Neuronal stem cell (in vitro differentiated cells): ENCODE measurements at regions not wholly inside any gene's neighbourhood (a gene's known extent, or its start where the extent isn't known, plus 50 kb on each side); places are given as distances from the start of the nearest gene placed in this dataset.

Experiments used
- DNase-seq: peaks from one replicate; pipeline ENCODE4 v3.0.0-alpha.2; 2013; ENCODE audit warnings: low spot score
- H2AFZ ChIP-seq: one replicate; pipeline ENCODE4 v1.6.1; 2013; ENCODE audit warnings: mild to moderate bottlenecking, low read length, inconsistent platforms
- H2AK5ac ChIP-seq: 2 replicates; pipeline ENCODE4 v1.6.1; 2013; ENCODE audit warnings: low read depth, mild to moderate bottlenecking, inconsistent platforms, low read length, moderate library complexity, mixed read lengths
- H2BK120ac ChIP-seq: 2 replicates; pipeline ENCODE4 v1.6.1; 2013; ENCODE audit warnings: low read depth, mild to moderate bottlenecking, inconsistent platforms, low read length, moderate library complexity, mixed read lengths
- H2BK12ac ChIP-seq: one replicate; pipeline ENCODE4 v1.6.1; 2013; ENCODE audit warnings: low read length, inconsistent platforms
- H2BK15ac ChIP-seq: 2 replicates; pipeline ENCODE4 v1.6.1; 2013; ENCODE audit warnings: mild to moderate bottlenecking, low read length, inconsistent platforms, mixed read lengths
- H2BK5ac ChIP-seq: one replicate; pipeline ENCODE4 v1.6.1; 2013; ENCODE audit warnings: inconsistent platforms, mild to moderate bottlenecking, low read length, moderate library complexity
- H3K14ac ChIP-seq: one replicate; pipeline ENCODE4 v1.6.1; 2013; ENCODE audit warnings: low read length, inconsistent platforms
- H3K18ac ChIP-seq: 2 replicates; pipeline ENCODE4 v1.6.1; 2013; ENCODE audit warnings: low read length, inconsistent platforms
- H3K23ac ChIP-seq: 2 replicates; pipeline ENCODE4 v1.6.1; 2013; ENCODE audit warnings: low read depth, mild to moderate bottlenecking, mixed read lengths, low read length, inconsistent platforms; ENCODE audit not compliant: poor library complexity
- H3K27ac ChIP-seq: replicated peaks from 3 replicates; pipeline ENCODE4 v1.5.1; 2013; ENCODE audit warnings: low read length, inconsistent platforms
- H3K27me3 ChIP-seq, 3 experiments: 2 replicates each; pipeline ENCODE4 v1.6.1; 2013; ENCODE audit warnings: low read length in 3 of 3, mild to moderate bottlenecking in 2 of 3, inconsistent platforms in 1 of 3, low read depth in 1 of 3, mixed read lengths in 1 of 3, moderate library complexity in 1 of 3; ENCODE audit not compliant: control insufficient read depth in 3 of 3, insufficient read depth in 3 of 3
- H3K36me3 ChIP-seq, 2 donors: replicated peaks in 1 of 2; 2 replicates each; pipeline ENCODE4 v1.6.1; 2013; ENCODE audit warnings: low read length in 2 of 2; ENCODE audit not compliant: control insufficient read depth in 2 of 2, insufficient read depth in 2 of 2
- H3K4ac ChIP-seq: 2 replicates; pipeline ENCODE4 v1.6.1; 2013; ENCODE audit warnings: inconsistent platforms, mild to moderate bottlenecking, low read length, moderate library complexity
- H3K4me1 ChIP-seq, 2 donors: 1 replicate in 1 of 2; 2 replicates in 1 of 2; pipeline ENCODE4 v1.6.1; 2013; ENCODE audit warnings: low read length in 2 of 2, low read depth in 1 of 2; ENCODE audit not compliant: control insufficient read depth in 2 of 2, insufficient read depth in 1 of 2
- H3K4me2 ChIP-seq: one replicate; pipeline ENCODE4 v1.6.1; 2013; ENCODE audit warnings: mild to moderate bottlenecking, low read length, inconsistent platforms; ENCODE audit not compliant: insufficient read depth, poor library complexity, severe bottlenecking
- H3K4me3 ChIP-seq, 2 donors: 2 replicates each; pipeline ENCODE4 v1.5.1; 2013; ENCODE audit warnings: low read length in 2 of 2, mild to moderate bottlenecking in 2 of 2, inconsistent platforms in 1 of 2, moderate library complexity in 1 of 2
- H3K79me1 ChIP-seq: one replicate; pipeline ENCODE4 v1.6.1; 2013; ENCODE audit warnings: low read depth, mild to moderate bottlenecking, inconsistent platforms, low read length, moderate library complexity
- H3K9ac ChIP-seq: one replicate; pipeline ENCODE4 v1.6.1; 2013; ENCODE audit warnings: mild to moderate bottlenecking, low read depth, low read length, inconsistent platforms; ENCODE audit not compliant: poor library complexity
- H3K9me3 ChIP-seq, 2 donors: replicated peaks in 1 of 2; 2 replicates each; pipeline versions ENCODE3 to v1.6.1; 2013; ENCODE audit warnings: low read length in 2 of 2, mild to moderate bottlenecking in 2 of 2, inconsistent platforms in 1 of 2, low read depth in 1 of 2, mixed read lengths in 1 of 2, moderate library complexity in 1 of 2; ENCODE audit not compliant: control insufficient read depth in 2 of 2, insufficient read depth in 1 of 2
- H4K8ac ChIP-seq: one replicate; pipeline ENCODE4 v1.6.1; 2013; ENCODE audit warnings: low read depth, mild to moderate bottlenecking, inconsistent platforms, low read length, moderate library complexity
- H4K91ac ChIP-seq: one replicate; pipeline ENCODE4 v1.6.1; 2013; ENCODE audit warnings: low read length, low read depth, mild to moderate bottlenecking, inconsistent platforms; ENCODE audit not compliant: poor library complexity
- WGBS, 2 donors: extraction: QIAGEN DNeasy Blood & Tissue Kit; methylation state at CpG; one replicate each; pipeline ENCODE4 v1.1.7; 2013; ENCODE audit warnings: missing lambda C conversion rate in 2 of 2, mixed read lengths in 1 of 2; ENCODE audit not compliant: insufficient read length in 2 of 2, insufficient replicate concordance in 1 of 2; ENCODE audit errors: extremely low coverage in 2 of 2; 5-methylcytosine and 5-hydroxymethylcytosine counted together

DNA sequence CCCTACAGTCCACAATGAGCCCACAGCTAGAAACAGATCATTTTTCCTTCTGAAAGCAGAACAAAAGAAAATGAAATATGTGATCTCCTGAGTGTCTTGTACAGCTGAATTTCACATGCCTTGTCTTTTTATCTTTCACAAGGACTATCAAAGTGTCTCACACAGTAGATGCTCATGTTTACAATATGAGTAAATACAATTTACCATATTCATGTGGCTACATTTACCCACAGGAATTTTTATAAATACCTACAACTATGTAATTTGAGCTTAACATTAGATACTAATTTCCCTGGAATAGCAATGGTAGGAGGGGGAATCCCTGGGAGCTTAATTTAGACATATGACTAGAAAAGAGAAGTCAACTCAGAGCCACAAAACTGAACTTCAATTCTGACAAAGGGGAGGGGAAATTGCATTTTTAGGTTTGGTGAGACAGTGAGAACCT, 186.2 kb downstream of the MACC1 start:
- no peak for DNase-seq
- Histone ChIP-seq H3K23ac (no peak overlapping the region), H2BK120ac (no peak overlapping the region), H2BK5ac (no peak overlapping the region), H3K18ac (no peak overlapping the region), H3K9me3 (no peaks in the 10 kb centered on the region), H2BK12ac (no peak overlapping the region), H4K8ac (no peak overlapping the region), H4K91ac (no peak overlapping the region), H3K27ac (no peak overlapping the region), H3K14ac (no peak overlapping the region), H3K4me3 (no peak overlapping the region), H2BK15ac (no peak overlapping the region), H3K4me1 (no peaks in the 10 kb centered on the region), H2AK5ac (no peak overlapping the region), H3K4me2 (no peak overlapping the region), H2AFZ (peak overlapping the region; percentile 11), H3K36me3 (no peaks in the 10 kb centered on the region), H3K27me3 (no peaks in the 10 kb centered on the region), H3K79me1 (no peaks in the 10 kb centered on the region), H3K4ac (no peak overlapping the region), H3K9ac (no peak overlapping the region)

DNA sequence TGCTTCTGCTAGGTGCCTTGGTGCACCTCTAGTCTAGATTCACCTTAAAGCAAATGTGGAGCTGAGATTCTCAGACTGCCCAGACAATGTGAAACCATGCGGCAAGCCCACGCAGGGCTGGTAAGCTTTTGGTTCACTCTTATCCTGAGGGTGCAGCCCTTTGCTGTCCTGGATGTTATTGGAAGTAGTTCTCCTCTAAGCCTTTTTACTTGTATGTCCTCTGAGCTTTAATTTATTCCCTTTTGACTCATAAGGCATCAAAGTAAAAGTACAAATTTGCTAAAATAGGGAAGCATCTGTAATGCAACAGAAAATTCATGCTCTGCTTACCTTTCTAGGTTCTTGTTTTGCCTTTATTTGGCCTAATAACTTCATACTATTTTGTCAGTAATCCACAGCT, 186.8 kb downstream of the MACC1 start:
- Histone ChIP-seq H3K4ac (no peak overlapping the region), H3K4me2 (no peak overlapping the region), H2BK120ac (no peak overlapping the region), H2AFZ (peak overlapping the region; percentile 11), H4K91ac (no peak overlapping the region), H3K4me1 (no peaks in the 10 kb centered on the region), H3K14ac (no peak overlapping the region), H3K4me3 (no peak overlapping the region), H3K9me3 (no peaks in the 10 kb centered on the region), H3K18ac (no peak overlapping the region), H3K79me1 (no peaks in the 10 kb centered on the region), H2BK5ac (no peak overlapping the region), H3K9ac (no peak overlapping the region), H4K8ac (no peak overlapping the region), H2AK5ac (no peak overlapping the region), H2BK12ac (no peak overlapping the region), H2BK15ac (no peak overlapping the region), H3K36me3 (no peaks in the 10 kb centered on the region), H3K27ac (no peak overlapping the region), H3K23ac (no peak overlapping the region), H3K27me3 (no peaks in the 10 kb centered on the region)
- no peak for DNase-seq
- WGBS, 2 donors, result no CpG with 5 or more reads among the region's 2 CpGs

DNA sequence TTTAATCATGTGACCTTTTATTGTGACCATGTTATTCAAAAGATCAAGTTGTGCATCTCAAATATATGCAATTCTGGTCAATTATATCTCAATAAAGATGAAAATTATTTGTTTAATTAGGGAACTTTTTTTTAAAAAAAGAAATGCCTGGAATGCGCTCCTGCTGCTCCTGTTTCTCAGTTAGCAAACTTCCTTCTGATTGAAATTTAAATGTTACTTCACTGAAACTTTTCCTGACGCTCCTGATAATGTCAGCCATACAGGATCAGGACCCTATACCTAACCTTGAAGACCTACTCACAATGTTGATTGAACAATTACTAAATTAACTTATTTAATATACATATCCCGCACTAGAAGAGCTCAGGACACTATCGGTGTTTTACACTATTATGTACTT, 190.4 kb downstream of the MACC1 start:
- Histone ChIP-seq H4K91ac (no peak overlapping the region), H3K4me1 (no peaks in the 10 kb centered on the region), H2AK5ac (no peak overlapping the region), H4K8ac (no peak overlapping the region), H3K79me1 (no peaks in the 10 kb centered on the region), H3K36me3 (no peaks in the 10 kb centered on the region), H3K4me3 (no peak overlapping the region), H2AFZ (no peak overlapping the region), H3K4ac (no peak overlapping the region), H2BK15ac (no peak overlapping the region), H3K9ac (no peak overlapping the region), H3K4me2 (no peak overlapping the region), H3K27me3 (no peaks in the 10 kb centered on the region), H2BK12ac (no peak overlapping the region), H2BK5ac (no peak overlapping the region), H3K27ac (no peak overlapping the region), H3K9me3 (no peaks in the 10 kb centered on the region), H3K18ac (no peak overlapping the region), H3K14ac (no peak overlapping the region), H3K23ac (no peak overlapping the region), H2BK120ac (no peak overlapping the region)
- no peak for DNase-seq
- WGBS, 2 donors, result no CpG with 5 or more reads among the region's 4 CpGs

DNA sequence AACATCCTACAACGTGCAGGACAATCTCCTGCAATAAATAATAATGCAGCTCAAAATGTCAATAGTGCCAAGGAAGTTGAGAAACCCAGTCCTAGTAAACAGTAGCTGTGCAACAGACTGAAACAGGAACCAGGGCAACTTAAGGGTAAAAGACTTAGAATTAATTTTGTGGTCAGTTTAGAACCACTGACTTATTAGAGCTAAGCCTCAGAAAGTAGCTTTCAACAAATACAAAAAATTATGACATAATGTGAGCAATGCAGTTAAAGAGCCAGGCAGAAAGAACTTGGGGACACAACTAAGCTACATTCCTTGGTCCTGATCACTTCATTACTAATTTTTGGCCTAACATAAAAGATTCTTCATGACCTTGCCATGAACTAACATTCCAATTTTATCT, 195.4 kb downstream of the MACC1 start:
- H3K4me1 ChIP-seq, result no peaks in the 10 kb centered on the region
- no peak overlapping the region for H3K14ac ChIP-seq

More for the DNA sequence above, 195.4 kb downstream of the MACC1 start:
- H3K9me3 ChIP-seq, result no peaks in the 10 kb centered on the region
- H3K36me3 ChIP-seq, result no peaks in the 10 kb centered on the region
- WGBS, 2 donors, result no CpG with 5 or more reads among the region's 1 CpG
- H2BK12ac ChIP-seq, result no peak overlapping the region
- H3K23ac ChIP-seq, result no peak overlapping the region
- H2BK120ac ChIP-seq, result no peak overlapping the region
- H2AFZ ChIP-seq, result no peak overlapping the region
- no peak overlapping the region for H2AK5ac ChIP-seq
- no peak overlapping the region for H3K4me2 ChIP-seq
- no peak overlapping the region for H4K8ac ChIP-seq
- H3K27ac ChIP-seq, result no peak overlapping the region
- H2BK15ac ChIP-seq, result no peak overlapping the region
- no peak overlapping the region for H3K4ac ChIP-seq
- H3K79me1 ChIP-seq, result no peaks in the 10 kb centered on the region
- H3K18ac ChIP-seq, result no peak overlapping the region
- H3K27me3 ChIP-seq, result no peaks in the 10 kb centered on the region
- no peak overlapping the region for H3K9ac ChIP-seq
- H3K4me3 ChIP-seq, result no peak overlapping the region
- H4K91ac ChIP-seq, result no peak overlapping the region
- no peak for DNase-seq
- H2BK5ac ChIP-seq, result no peak overlapping the region
